GM12874 (cell line): ENCODE measurements at regions not wholly inside any gene's neighbourhood (a gene's known extent, or its start where the extent isn't known, plus 50 kb on each side); places are given as distances from the start of the nearest gene placed in this dataset.

Source experiments
- CTCF ChIP-seq: IDR thresholded peaks from 2 replicates; pipeline ENCODE4 v1.5.1; 2011; ENCODE audit warnings: low read depth, mild to moderate bottlenecking, control low read depth, low read length, moderate library complexity; ENCODE audit not compliant: insufficient read depth

DNA sequence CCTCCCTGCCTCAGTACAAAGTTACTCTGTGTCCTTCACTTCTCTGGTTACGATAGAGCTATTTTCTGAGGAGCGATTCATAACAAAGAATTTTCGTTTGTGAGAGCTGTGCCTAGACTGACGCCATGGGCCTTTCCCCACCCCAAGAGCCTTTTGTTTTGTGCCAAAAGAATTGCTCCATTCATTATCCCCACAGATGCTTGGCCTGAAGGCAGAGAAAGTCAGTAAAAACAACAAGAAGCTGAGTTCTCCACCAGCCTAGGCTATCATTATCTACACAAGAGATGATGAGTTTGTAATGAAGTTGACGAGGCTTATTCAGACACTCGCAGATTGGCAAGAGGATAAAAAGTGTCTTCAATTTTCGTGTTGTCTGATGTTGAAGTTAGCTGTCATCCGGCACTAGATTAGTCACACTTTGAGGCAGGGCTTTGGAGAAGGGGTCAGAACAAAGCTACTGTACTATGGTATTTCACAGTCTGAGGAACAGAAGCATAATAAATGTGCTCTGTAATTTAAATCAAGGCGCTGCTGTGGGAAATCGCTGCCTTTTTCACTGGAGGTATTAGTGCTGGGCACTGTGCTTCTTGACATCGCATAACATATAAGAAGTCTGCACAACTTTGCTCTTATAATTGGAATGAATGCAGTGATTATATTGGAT, 278.4 kb upstream of the FIGN start:
- TF ChIP-seq CTCF: no peak

- TF ChIP-seq CTCF: no peak
Measured at GRCh38 chr2:164012581-164012980, 276.8 kb upstream of the FIGN start.

DNA sequence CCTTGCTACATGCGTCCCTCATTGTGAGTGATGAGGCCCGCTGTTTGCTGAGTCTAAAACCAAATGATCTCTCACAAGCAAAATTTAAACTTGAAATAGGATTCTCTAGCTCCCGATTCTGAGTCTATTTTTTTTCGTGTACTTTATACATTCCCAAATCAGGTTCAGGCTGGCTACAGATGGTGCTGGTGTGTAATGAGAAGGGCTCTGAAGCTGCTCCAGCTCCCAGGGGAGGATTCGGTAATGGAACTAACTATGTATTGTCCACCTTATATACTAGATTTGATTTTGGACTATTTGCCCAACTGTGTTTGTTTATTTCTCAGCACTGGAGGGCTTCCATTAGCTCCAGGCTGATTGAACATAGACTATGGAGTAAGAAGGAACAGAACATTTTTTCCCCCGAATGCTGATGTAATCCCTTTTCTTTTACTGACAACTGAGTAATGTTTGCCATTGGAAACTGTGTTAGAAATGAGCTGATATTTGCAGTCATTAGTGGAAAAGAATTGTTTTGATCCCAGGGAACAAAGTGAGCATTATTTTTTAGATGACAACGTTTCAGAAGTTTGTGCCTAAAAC, 274.0 kb upstream of the FIGN start:
- TF ChIP-seq CTCF: no peak

DNA sequence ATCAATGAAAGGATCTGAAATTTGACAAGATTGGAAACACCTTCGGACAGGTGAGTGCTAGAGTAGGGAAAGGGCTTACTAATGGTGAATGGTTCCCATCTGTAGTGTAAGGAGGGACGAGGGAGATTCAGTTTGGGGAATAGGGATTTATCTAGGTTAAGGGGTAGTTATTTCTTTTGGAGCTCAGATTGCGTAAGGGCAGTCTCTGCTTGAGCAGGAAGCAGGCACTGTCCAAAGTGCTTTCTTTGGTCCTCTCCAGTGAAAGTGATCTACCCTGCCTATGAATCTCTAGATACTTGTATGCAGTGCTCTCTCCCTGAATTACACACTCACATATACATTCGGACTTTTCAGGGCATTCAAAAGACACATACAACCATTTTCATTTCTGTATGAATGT, 272.9 kb upstream of the FIGN start:
- TF ChIP-seq CTCF: no peak

DNA sequence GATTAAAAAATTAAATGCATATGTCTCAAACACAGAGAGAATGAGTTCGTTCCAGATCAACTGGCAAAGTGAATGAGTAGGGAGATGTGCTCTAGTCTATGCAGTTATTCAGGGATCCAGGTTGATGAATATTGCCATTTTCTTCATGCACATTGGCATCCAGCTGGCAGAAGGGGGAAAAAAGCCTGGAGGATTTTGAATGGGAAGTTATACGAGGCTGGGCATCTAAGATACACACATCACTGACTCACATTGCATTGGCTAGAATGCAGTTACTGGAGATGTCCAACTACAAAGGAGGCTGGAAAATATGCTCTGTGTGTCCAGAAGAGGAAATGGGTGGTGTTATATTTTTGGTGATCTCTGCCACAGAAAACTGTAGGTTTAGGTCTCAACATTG, 270.9 kb upstream of the FIGN start:
- TF ChIP-seq CTCF: no peak

DNA sequence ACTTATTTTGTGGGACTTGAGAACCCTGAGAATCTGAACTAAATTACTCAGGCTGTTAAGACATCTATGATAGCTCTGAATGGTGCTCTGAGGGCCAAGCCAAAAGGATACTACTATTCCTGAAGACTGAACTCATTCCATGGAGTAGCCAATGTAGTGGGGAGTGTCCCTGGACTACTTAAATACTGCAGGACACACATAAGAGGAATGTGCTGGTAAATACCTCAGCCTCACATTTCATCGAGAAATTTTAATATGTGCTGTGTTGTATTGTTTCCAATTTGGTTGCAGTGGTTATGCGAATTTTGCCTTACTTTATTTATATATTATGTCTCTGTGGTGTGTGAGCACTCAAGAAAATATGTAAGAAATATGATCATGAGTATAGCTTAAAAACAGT, 264.4 kb upstream of the FIGN start:
- TF ChIP-seq CTCF: no peak

DNA sequence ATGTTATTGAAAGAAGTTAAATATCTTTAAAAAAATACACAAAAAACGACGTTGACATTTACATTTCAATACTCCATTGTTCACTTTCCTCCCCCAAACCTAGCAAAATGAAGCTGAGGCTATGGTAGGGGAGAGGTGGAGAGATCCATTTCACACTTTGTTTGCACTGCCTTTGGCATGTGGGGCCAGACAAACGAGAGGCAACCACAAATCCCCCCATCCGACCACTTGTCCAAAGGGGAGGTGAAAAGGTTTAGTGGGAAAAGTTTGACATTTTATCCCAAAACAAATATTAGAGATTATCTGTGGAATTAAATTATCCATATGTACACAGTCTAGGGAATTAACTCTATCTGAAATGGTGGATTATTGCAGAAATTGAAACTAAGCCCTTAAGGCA, 261.7 kb upstream of the FIGN start:
- no peak for TF ChIP-seq CTCF

DNA sequence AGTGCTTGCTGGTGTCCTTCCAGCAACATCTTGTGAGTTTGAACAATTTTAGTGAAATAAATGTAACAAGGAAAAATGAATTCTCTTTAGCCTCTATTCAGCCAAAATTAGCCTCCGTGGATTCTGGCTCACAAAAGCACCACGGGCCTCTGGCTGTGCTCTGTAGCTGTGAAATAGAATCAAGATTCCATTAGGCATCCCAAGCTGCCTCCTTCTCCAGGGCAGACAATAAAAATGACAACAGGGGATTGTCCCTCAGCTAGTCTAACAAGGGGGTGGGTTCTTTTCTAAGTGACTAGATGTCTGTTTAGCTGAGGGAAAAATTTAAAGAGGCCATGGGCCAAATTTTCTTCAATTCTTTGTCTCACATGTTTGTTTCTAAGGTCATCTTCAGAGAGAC, 254.7 kb upstream of the FIGN start:
- TF ChIP-seq CTCF: no peak
